Activated T-helper 17 cell treated with anti-CD3 and anti-CD28 coated beads, Interleukin-2, amount 50 U/mL, for 72 hours (primary cell): ENCODE measurements at regions not wholly inside any gene's neighbourhood (a gene's known extent, or its start where the extent isn't known, plus 50 kb on each side); places are given as distances from the start of the nearest gene placed in this dataset.

ENCODE experiments used
- ATAC-seq: fragments of 150-1000 bp; cut with Tn5 transposase; replicated peaks from 2 replicates; pipeline ENCODE4 v1.10.0; 2021; ENCODE audit warnings: mild to moderate bottlenecking, moderate library complexity
- H3K27ac Mint-ChIP-seq: one replicate; pipeline ENCODE4 v1.8.0; 2022; ENCODE audit warnings: mixed read lengths
- H3K27me3 Mint-ChIP-seq: one replicate; pipeline ENCODE4 v1.8.0; 2022; ENCODE audit warnings: mixed read lengths
- H3K36me3 Mint-ChIP-seq: one replicate; pipeline ENCODE4 v1.8.0; 2022; ENCODE audit warnings: low read depth, mild to moderate bottlenecking, mixed read lengths
- H3K4me1 Mint-ChIP-seq: one replicate; pipeline ENCODE4 v1.8.0; 2022; ENCODE audit warnings: mixed read lengths
- H3K4me3 Mint-ChIP-seq: one replicate; pipeline ENCODE4 v1.8.0; 2022; ENCODE audit warnings: mild to moderate bottlenecking, mixed read lengths
- H3K9me3 Mint-ChIP-seq: one replicate; pipeline ENCODE4 v1.8.0; 2022; ENCODE audit warnings: mixed read lengths

- Mint-ChIP-seq H3K4me3 (no peak overlapping the region), H3K27ac (no peak overlapping the region), H3K36me3 (no peaks in the 10 kb centered on the region), H3K4me1 (no peaks in the 10 kb centered on the region), H3K9me3 (peaks cover 7% of the 10 kb centered on the region), H3K27me3 (peaks cover 3% of the 10 kb centered on the region)
- ATAC-seq, result no peak
These were observed 474.9 kb upstream of the TCF4 start for GRCh38 chr18:56062931-56063330.

GRCh38 chr18:56060967-56061541, 473.1 kb upstream of the TCF4 start:
- no peaks in the 10 kb centered on the region for H3K9me3 Mint-ChIP-seq
- H3K4me3 Mint-ChIP-seq, result no peak overlapping the region
- no peaks in the 10 kb centered on the region for H3K36me3 Mint-ChIP-seq
- no peak overlapping the region for H3K27ac Mint-ChIP-seq
- H3K4me1 Mint-ChIP-seq, result no peaks in the 10 kb centered on the region
- H3K27me3 Mint-ChIP-seq, result no peaks in the 10 kb centered on the region
- no peak for ATAC-seq

GRCh38 chr18:56052202-56052601, 464.2 kb upstream of the TCF4 start:
- no peak for ATAC-seq
- Mint-ChIP-seq H3K4me3 (no peak overlapping the region), H3K36me3 (no peaks in the 10 kb centered on the region), H3K27ac (no peak overlapping the region), H3K4me1 (no peaks in the 10 kb centered on the region), H3K9me3 (peaks cover 19% of the 10 kb centered on the region), H3K27me3 (no peaks in the 10 kb centered on the region)

GRCh38 chr18:56044239-56044638, 456.2 kb upstream of the TCF4 start:
- no peak overlapping the region for H3K4me3 Mint-ChIP-seq
- H3K36me3 Mint-ChIP-seq, result no peaks in the 10 kb centered on the region
- no peak overlapping the region for H3K27ac Mint-ChIP-seq
- no peak for ATAC-seq
- no peaks in the 10 kb centered on the region for H3K4me1 Mint-ChIP-seq
- H3K9me3 Mint-ChIP-seq, result peaks cover 25% of the 10 kb centered on the region
- no peaks in the 10 kb centered on the region for H3K27me3 Mint-ChIP-seq

GRCh38 chr18:56043641-56044061, 455.7 kb upstream of the TCF4 start:
- Mint-ChIP-seq H3K27me3 (no peaks in the 10 kb centered on the region), H3K4me3 (no peak overlapping the region), H3K9me3 (peaks cover 22% of the 10 kb centered on the region), H3K4me1 (no peaks in the 10 kb centered on the region), H3K36me3 (no peaks in the 10 kb centered on the region), H3K27ac (no peak overlapping the region)
- ATAC-seq, result no peak

GRCh38 chr18:56042915-56043536, 455.0 kb upstream of the TCF4 start:
- H3K27me3 Mint-ChIP-seq, result no peaks in the 10 kb centered on the region
- H3K9me3 Mint-ChIP-seq, result peaks cover 19% of the 10 kb centered on the region
- H3K4me1 Mint-ChIP-seq, result no peaks in the 10 kb centered on the region
- no peak for ATAC-seq
- H3K36me3 Mint-ChIP-seq, result no peaks in the 10 kb centered on the region
- no peak overlapping the region for H3K27ac Mint-ChIP-seq
- H3K4me3 Mint-ChIP-seq, result no peak overlapping the region

- Mint-ChIP-seq H3K4me1 (no peaks in the 10 kb centered on the region), H3K36me3 (no peaks in the 10 kb centered on the region), H3K4me3 (no peak overlapping the region), H3K27me3 (no peaks in the 10 kb centered on the region), H3K9me3 (peaks cover 23% of the 10 kb centered on the region), H3K27ac (no peak overlapping the region)
- ATAC-seq, result no peak
These were observed 450.4 kb upstream of the TCF4 start for GRCh38 chr18:56038171-56039030.

GRCh38 chr18:56036741-56037140, 448.7 kb upstream of the TCF4 start:
- H3K4me3 Mint-ChIP-seq, result no peak overlapping the region
- no peaks in the 10 kb centered on the region for H3K4me1 Mint-ChIP-seq
- H3K27ac Mint-ChIP-seq, result no peak overlapping the region
- H3K36me3 Mint-ChIP-seq, result no peaks in the 10 kb centered on the region
- ATAC-seq, result no peak
- H3K9me3 Mint-ChIP-seq, result peaks cover 23% of the 10 kb centered on the region
- no peaks in the 10 kb centered on the region for H3K27me3 Mint-ChIP-seq

- Mint-ChIP-seq H3K4me1 (no peaks in the 10 kb centered on the region), H3K27ac (no peak overlapping the region), H3K4me3 (no peak overlapping the region), H3K27me3 (no peaks in the 10 kb centered on the region), H3K36me3 (no peaks in the 10 kb centered on the region), H3K9me3 (peaks cover 23% of the 10 kb centered on the region)
- no peak for ATAC-seq
These were observed 447.6 kb upstream of the TCF4 start for GRCh38 chr18:56035546-56035945.

- Mint-ChIP-seq H3K4me3 (no peak overlapping the region), H3K36me3 (no peaks in the 10 kb centered on the region), H3K9me3 (peaks cover 25% of the 10 kb centered on the region), H3K27me3 (no peaks in the 10 kb centered on the region), H3K27ac (no peak overlapping the region), H3K4me1 (no peaks in the 10 kb centered on the region)
- ATAC-seq, result no peak
These were observed 447.0 kb upstream of the TCF4 start for GRCh38 chr18:56034949-56035348.

- Mint-ChIP-seq H3K36me3 (no peaks in the 10 kb centered on the region), H3K27ac (no peak overlapping the region), H3K27me3 (no peaks in the 10 kb centered on the region), H3K4me3 (no peak overlapping the region), H3K4me1 (no peaks in the 10 kb centered on the region), H3K9me3 (peaks cover 16% of the 10 kb centered on the region)
- ATAC-seq, result no peak
These were observed 442.1 kb upstream of the TCF4 start for GRCh38 chr18:56030060-56030459.

GRCh38 chr18:56028514-56028913, 440.5 kb upstream of the TCF4 start:
- H3K36me3 Mint-ChIP-seq, result no peaks in the 10 kb centered on the region
- no peak for ATAC-seq
- H3K9me3 Mint-ChIP-seq, result peaks cover 8% of the 10 kb centered on the region
- no peak overlapping the region for H3K27ac Mint-ChIP-seq
- no peaks in the 10 kb centered on the region for H3K4me1 Mint-ChIP-seq
- no peak overlapping the region for H3K4me3 Mint-ChIP-seq
- H3K27me3 Mint-ChIP-seq, result no peaks in the 10 kb centered on the region

GRCh38 chr18:56026509-56026908, 438.5 kb upstream of the TCF4 start:
- no peak overlapping the region for H3K27ac Mint-ChIP-seq

GRCh38 chr18:56021809-56022195, 433.8 kb upstream of the TCF4 start:
- H3K27ac Mint-ChIP-seq, result no peak overlapping the region
- H3K27me3 Mint-ChIP-seq, result no peaks in the 10 kb centered on the region
- H3K4me3 Mint-ChIP-seq, result no peak overlapping the region
- no peaks in the 10 kb centered on the region for H3K36me3 Mint-ChIP-seq
- H3K9me3 Mint-ChIP-seq, result peaks cover 6% of the 10 kb centered on the region
- H3K4me1 Mint-ChIP-seq, result no peaks in the 10 kb centered on the region
- ATAC-seq, result no peak

More at GRCh38 chr18:56026509-56026908, 438.5 kb upstream of the TCF4 start:
- no peak for ATAC-seq
- H3K36me3 Mint-ChIP-seq, result no peaks in the 10 kb centered on the region
- no peaks in the 10 kb centered on the region for H3K4me1 Mint-ChIP-seq
- no peak overlapping the region for H3K4me3 Mint-ChIP-seq
- no peaks in the 10 kb centered on the region for H3K27me3 Mint-ChIP-seq
- peaks cover 7% of the 10 kb centered on the region for H3K9me3 Mint-ChIP-seq
